Neuronal stem cell (in vitro differentiated cells): ENCODE measurements at regions not wholly inside any gene's neighbourhood (a gene's known extent, or its start where the extent isn't known, plus 50 kb on each side); places are given as distances from the start of the nearest gene placed in this dataset.
"Not testable (repeated sequence)": the region's sequence is repeated elsewhere in the genome, so short reads cannot be mapped to it uniquely, and the experiment has no call there.

Experiments used
- DNase-seq: peaks from one replicate; pipeline ENCODE4 v3.0.0-alpha.2; 2013; ENCODE audit warnings: low spot score
- H2AFZ ChIP-seq: one replicate; pipeline ENCODE4 v1.6.1; 2013; ENCODE audit warnings: mild to moderate bottlenecking, low read length, inconsistent platforms
- H2AK5ac ChIP-seq: 2 replicates; pipeline ENCODE4 v1.6.1; 2013; ENCODE audit warnings: low read depth, mild to moderate bottlenecking, inconsistent platforms, low read length, moderate library complexity, mixed read lengths
- H2BK120ac ChIP-seq: 2 replicates; pipeline ENCODE4 v1.6.1; 2013; ENCODE audit warnings: low read depth, mild to moderate bottlenecking, inconsistent platforms, low read length, moderate library complexity, mixed read lengths
- H2BK12ac ChIP-seq: one replicate; pipeline ENCODE4 v1.6.1; 2013; ENCODE audit warnings: low read length, inconsistent platforms
- H2BK15ac ChIP-seq: 2 replicates; pipeline ENCODE4 v1.6.1; 2013; ENCODE audit warnings: mild to moderate bottlenecking, low read length, inconsistent platforms, mixed read lengths
- H2BK5ac ChIP-seq: one replicate; pipeline ENCODE4 v1.6.1; 2013; ENCODE audit warnings: inconsistent platforms, mild to moderate bottlenecking, low read length, moderate library complexity
- H3K14ac ChIP-seq: one replicate; pipeline ENCODE4 v1.6.1; 2013; ENCODE audit warnings: low read length, inconsistent platforms
- H3K18ac ChIP-seq: 2 replicates; pipeline ENCODE4 v1.6.1; 2013; ENCODE audit warnings: low read length, inconsistent platforms
- H3K23ac ChIP-seq: 2 replicates; pipeline ENCODE4 v1.6.1; 2013; ENCODE audit warnings: low read depth, mild to moderate bottlenecking, mixed read lengths, low read length, inconsistent platforms; ENCODE audit not compliant: poor library complexity
- H3K27ac ChIP-seq: replicated peaks from 3 replicates; pipeline ENCODE4 v1.5.1; 2013; ENCODE audit warnings: low read length, inconsistent platforms
- H3K27me3 ChIP-seq, 3 experiments: 2 replicates each; pipeline ENCODE4 v1.6.1; 2013; ENCODE audit warnings: low read length in 3 of 3, mild to moderate bottlenecking in 2 of 3, inconsistent platforms in 1 of 3, low read depth in 1 of 3, mixed read lengths in 1 of 3, moderate library complexity in 1 of 3; ENCODE audit not compliant: control insufficient read depth in 3 of 3, insufficient read depth in 3 of 3
- H3K36me3 ChIP-seq, 2 donors: replicated peaks in 1 of 2; 2 replicates each; pipeline ENCODE4 v1.6.1; 2013; ENCODE audit warnings: low read length in 2 of 2; ENCODE audit not compliant: control insufficient read depth in 2 of 2, insufficient read depth in 2 of 2
- H3K4ac ChIP-seq: 2 replicates; pipeline ENCODE4 v1.6.1; 2013; ENCODE audit warnings: inconsistent platforms, mild to moderate bottlenecking, low read length, moderate library complexity
- H3K4me1 ChIP-seq, 2 donors: 1 replicate in 1 of 2; 2 replicates in 1 of 2; pipeline ENCODE4 v1.6.1; 2013; ENCODE audit warnings: low read length in 2 of 2, low read depth in 1 of 2; ENCODE audit not compliant: control insufficient read depth in 2 of 2, insufficient read depth in 1 of 2
- H3K4me2 ChIP-seq: one replicate; pipeline ENCODE4 v1.6.1; 2013; ENCODE audit warnings: mild to moderate bottlenecking, low read length, inconsistent platforms; ENCODE audit not compliant: insufficient read depth, poor library complexity, severe bottlenecking
- H3K4me3 ChIP-seq, 2 donors: 2 replicates each; pipeline ENCODE4 v1.5.1; 2013; ENCODE audit warnings: low read length in 2 of 2, mild to moderate bottlenecking in 2 of 2, inconsistent platforms in 1 of 2, moderate library complexity in 1 of 2
- H3K79me1 ChIP-seq: one replicate; pipeline ENCODE4 v1.6.1; 2013; ENCODE audit warnings: low read depth, mild to moderate bottlenecking, inconsistent platforms, low read length, moderate library complexity
- H3K9ac ChIP-seq: one replicate; pipeline ENCODE4 v1.6.1; 2013; ENCODE audit warnings: mild to moderate bottlenecking, low read depth, low read length, inconsistent platforms; ENCODE audit not compliant: poor library complexity
- H3K9me3 ChIP-seq, 2 donors: replicated peaks in 1 of 2; 2 replicates each; pipeline versions ENCODE3 to v1.6.1; 2013; ENCODE audit warnings: low read length in 2 of 2, mild to moderate bottlenecking in 2 of 2, inconsistent platforms in 1 of 2, low read depth in 1 of 2, mixed read lengths in 1 of 2, moderate library complexity in 1 of 2; ENCODE audit not compliant: control insufficient read depth in 2 of 2, insufficient read depth in 1 of 2
- H4K8ac ChIP-seq: one replicate; pipeline ENCODE4 v1.6.1; 2013; ENCODE audit warnings: low read depth, mild to moderate bottlenecking, inconsistent platforms, low read length, moderate library complexity
- H4K91ac ChIP-seq: one replicate; pipeline ENCODE4 v1.6.1; 2013; ENCODE audit warnings: low read length, low read depth, mild to moderate bottlenecking, inconsistent platforms; ENCODE audit not compliant: poor library complexity
- WGBS, 2 donors: extraction: QIAGEN DNeasy Blood & Tissue Kit; methylation state at CpG; one replicate each; pipeline ENCODE4 v1.1.7; 2013; ENCODE audit warnings: missing lambda C conversion rate in 2 of 2, mixed read lengths in 1 of 2; ENCODE audit not compliant: insufficient read length in 2 of 2, insufficient replicate concordance in 1 of 2; ENCODE audit errors: extremely low coverage in 2 of 2; 5-methylcytosine and 5-hydroxymethylcytosine counted together

DNA sequence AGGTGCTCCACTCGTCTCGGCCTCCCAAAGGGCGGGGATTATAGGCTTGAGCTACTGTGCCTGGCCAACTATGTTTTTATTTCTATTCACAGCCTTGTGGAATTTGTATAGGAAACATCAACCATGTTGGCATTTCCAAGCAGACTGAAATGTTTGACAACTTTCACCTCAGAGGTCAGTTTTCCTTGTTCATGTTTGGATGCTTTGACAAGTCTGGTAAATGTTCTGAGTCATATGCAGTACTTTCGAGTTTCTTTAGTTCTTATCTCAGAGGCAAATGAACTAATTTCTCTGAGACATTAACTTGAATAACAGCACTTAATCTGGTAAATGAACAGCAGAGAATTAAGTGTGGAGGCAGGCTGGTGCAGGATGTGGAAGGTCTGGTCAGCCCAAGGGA lies 373.4 kb upstream of the SYNCRIP start:
- no peak overlapping the region for H2BK5ac ChIP-seq
- H2BK12ac ChIP-seq, result no peak overlapping the region
- no peak overlapping the region for H3K18ac ChIP-seq
- H2BK15ac ChIP-seq, result no peak overlapping the region
- H3K4me2 ChIP-seq, result no peak overlapping the region
- H3K79me1 ChIP-seq, result no peaks in the 10 kb centered on the region
- H3K4me1 ChIP-seq, result no peaks in the 10 kb centered on the region
- no peak for DNase-seq
- H4K91ac ChIP-seq, result no peak overlapping the region
- no peak overlapping the region for H2AFZ ChIP-seq
- no peak overlapping the region for H3K23ac ChIP-seq
- no peak overlapping the region for H2AK5ac ChIP-seq
- no peak overlapping the region for H3K27ac ChIP-seq
- H3K4ac ChIP-seq, result no peak overlapping the region
- WGBS, 2 donors, result no CpG with 5 or more reads among the region's 4 CpGs
- no peak overlapping the region for H4K8ac ChIP-seq
- H3K9ac ChIP-seq, result no peak overlapping the region
- no peaks in the 10 kb centered on the region for H3K36me3 ChIP-seq
- H2BK120ac ChIP-seq, result no peak overlapping the region
- H3K27me3 ChIP-seq, result no peaks in the 10 kb centered on the region
- no peak overlapping the region for H3K14ac ChIP-seq
- no peaks in the 10 kb centered on the region for H3K9me3 ChIP-seq
- H3K4me3 ChIP-seq, result no peak overlapping the region

DNA sequence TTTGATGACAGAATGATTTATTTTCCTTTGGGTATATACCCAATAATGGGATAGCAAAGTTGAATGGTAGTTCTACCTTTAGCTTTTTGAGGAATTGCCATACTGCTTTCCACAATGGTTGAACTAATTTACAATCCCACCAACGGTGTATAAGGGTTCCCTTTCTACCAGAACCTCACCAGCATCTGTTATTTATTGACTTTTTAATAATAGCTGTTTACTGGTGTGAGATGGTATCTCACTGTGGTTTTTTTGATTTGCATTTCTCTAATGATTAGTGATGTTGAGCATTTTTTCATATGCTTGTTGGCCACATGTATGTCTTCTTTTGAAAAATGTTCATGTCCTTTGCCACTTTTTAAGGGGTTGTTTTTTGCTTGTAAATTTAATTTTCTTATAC lies 370.3 kb upstream of the SYNCRIP start:
- not testable (repeated sequence) for H3K79me1 ChIP-seq, H2AK5ac ChIP-seq, H2BK12ac ChIP-seq, H3K36me3 ChIP-seq, H3K27me3 ChIP-seq, DNase-seq, H3K4me2 ChIP-seq, H3K18ac ChIP-seq, H3K9ac ChIP-seq, H2BK5ac ChIP-seq, H2BK120ac ChIP-seq, H3K27ac ChIP-seq, H3K23ac ChIP-seq, H2AFZ ChIP-seq, H3K14ac ChIP-seq, H3K4me1 ChIP-seq, H3K4me3 ChIP-seq, H3K4ac ChIP-seq, H3K9me3 ChIP-seq, H4K91ac ChIP-seq, H2BK15ac ChIP-seq, H4K8ac ChIP-seq
- no CpG with 5 or more reads among the region's 1 CpG for WGBS, 2 donors

DNA sequence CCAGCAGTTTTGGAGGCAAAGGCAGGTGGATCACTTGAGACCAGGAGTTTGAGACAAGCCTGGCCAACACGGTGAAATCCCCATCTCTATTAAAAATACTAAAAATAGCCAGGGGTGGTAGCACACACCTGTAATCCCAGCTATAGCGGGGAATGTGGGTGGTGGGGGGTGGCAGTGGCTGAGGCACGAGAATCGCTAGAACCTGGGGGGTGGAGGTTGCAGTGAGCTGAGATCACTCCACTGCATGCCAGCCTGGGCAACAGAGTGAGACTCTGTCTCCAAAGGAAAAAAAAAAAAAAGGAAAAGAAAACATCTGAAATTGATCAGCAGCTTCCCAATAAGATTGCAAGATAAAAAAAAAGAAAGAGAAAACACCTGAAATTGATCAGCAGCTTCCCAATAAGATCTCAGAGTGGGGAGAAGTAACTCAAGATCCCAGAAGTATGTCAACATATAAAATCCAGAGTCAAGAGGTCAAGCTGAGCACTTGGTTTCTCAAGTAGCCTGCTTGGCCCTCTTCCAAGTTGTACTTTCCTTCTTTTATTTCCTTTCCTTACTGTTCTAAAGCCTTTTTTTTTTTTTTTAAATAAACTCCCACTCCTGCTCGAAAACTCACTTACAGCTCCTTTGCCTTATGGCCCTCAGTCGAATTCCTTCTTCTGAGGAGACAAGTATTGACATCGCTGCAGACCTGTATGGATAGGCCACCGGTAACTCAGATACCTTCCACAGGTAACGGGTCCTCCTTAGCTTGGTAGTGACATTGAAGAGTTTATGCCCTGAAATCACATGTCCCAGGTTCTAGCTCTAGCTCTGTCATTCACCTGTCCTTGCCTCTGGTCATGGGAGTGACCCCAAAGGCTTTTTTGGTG lies 368.5 kb upstream of the SYNCRIP start:
- Histone ChIP-seq H2AK5ac (no peak overlapping the region), H3K9ac (no peak overlapping the region), H2BK15ac (no peak overlapping the region), H4K91ac (no peak overlapping the region), H4K8ac (no peak overlapping the region), H3K4me2 (no peak overlapping the region), H3K27ac (no peak overlapping the region), H2BK12ac (no peak overlapping the region), H3K4ac (no peak overlapping the region), H3K36me3 (no peaks in the 10 kb centered on the region), H3K27me3 (no peaks in the 10 kb centered on the region), H3K14ac (no peak overlapping the region), H3K4me1 (no peaks in the 10 kb centered on the region), H2AFZ (no peak overlapping the region), H3K23ac (no peak overlapping the region), H2BK120ac (no peak overlapping the region), H3K9me3 (no peaks in the 10 kb centered on the region), H3K18ac (no peak overlapping the region), H3K79me1 (no peaks in the 10 kb centered on the region), H3K4me3 (no peak overlapping the region), H2BK5ac (no peak overlapping the region)
- no CpG with 5 or more reads among the region's 9 CpGs for WGBS, 2 donors
- no peak for DNase-seq

DNA sequence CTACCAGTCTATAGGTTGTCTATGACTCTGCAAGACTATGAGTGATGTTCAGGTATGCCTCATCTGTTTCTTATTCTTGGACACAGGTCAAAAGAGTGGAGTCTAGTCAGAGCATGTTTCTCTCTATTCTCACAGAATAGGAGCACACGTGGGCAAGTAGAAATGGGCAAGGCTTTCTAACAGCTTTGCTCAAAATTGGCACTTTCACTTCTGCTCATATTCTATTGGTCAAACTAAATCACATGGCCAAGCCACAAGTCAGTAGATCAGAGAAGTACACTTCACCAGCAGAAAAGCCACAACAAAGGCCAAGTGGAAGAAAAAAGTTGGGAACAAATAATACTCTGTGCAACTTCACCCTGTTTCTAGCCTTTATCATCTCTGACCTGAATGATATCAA lies 354.5 kb upstream of the SYNCRIP start:
- no peaks in the 10 kb centered on the region for H3K27me3 ChIP-seq
- H2BK5ac ChIP-seq, result no peak overlapping the region
- no CpG with 5 or more reads among the region's 1 CpG for WGBS, 2 donors
- no peaks in the 10 kb centered on the region for H3K4me1 ChIP-seq
- no peaks in the 10 kb centered on the region for H3K79me1 ChIP-seq
- no peak overlapping the region for H3K27ac ChIP-seq
- DNase-seq, result no peak
- no peak overlapping the region for H3K23ac ChIP-seq
- no peak overlapping the region for H3K4me3 ChIP-seq
- no peaks in the 10 kb centered on the region for H3K9me3 ChIP-seq
- no peaks in the 10 kb centered on the region for H3K36me3 ChIP-seq
- H2BK120ac ChIP-seq, result no peak overlapping the region
- H2AFZ ChIP-seq, result no peak overlapping the region
- no peak overlapping the region for H2AK5ac ChIP-seq
- no peak overlapping the region for H2BK15ac ChIP-seq
- H4K91ac ChIP-seq, result no peak overlapping the region
- H3K14ac ChIP-seq, result no peak overlapping the region
- no peak overlapping the region for H4K8ac ChIP-seq
- no peak overlapping the region for H2BK12ac ChIP-seq
- H3K18ac ChIP-seq, result no peak overlapping the region
- H3K9ac ChIP-seq, result no peak overlapping the region
- H3K4ac ChIP-seq, result no peak overlapping the region
- H3K4me2 ChIP-seq, result no peak overlapping the region
